Neural progenitor cell (in vitro differentiated cells): ENCODE measurements at regions not wholly inside any gene's neighbourhood (a gene's known extent, or its start where the extent isn't known, plus 50 kb on each side); places are given as distances from the start of the nearest gene placed in this dataset.

Source experiments
- DNase-seq: peaks from one replicate; pipeline ENCODE4 v3.0.0-alpha.2; 2016; ENCODE audit warnings: low spot score
- H2AFZ ChIP-seq: fragments of 200-600 bp; sonication (generic); replicated peaks from 2 replicates; pipeline ENCODE4 v1.6.1; 2016; ENCODE audit warnings: antibody characterized with exemption
- H3F3A ChIP-seq: fragments of 200-600 bp; sonication (generic); 2 replicates; pipeline ENCODE4 v1.6.1; 2016; ENCODE audit warnings: antibody characterized with exemption, low read depth
- H3K27ac ChIP-seq: fragments of 200-600 bp; sonication (generic); 2 replicates; pipeline ENCODE4 v1.5.1; 2016; ENCODE audit warnings: mild to moderate bottlenecking
- H3K27me3 ChIP-seq: fragments of 200-600 bp; sonication (generic); 2 replicates; pipeline ENCODE4 v1.6.1; 2016; ENCODE audit warnings: mild to moderate bottlenecking, moderate library complexity
- H3K36me3 ChIP-seq: fragments of 200-600 bp; sonication (generic); 2 replicates; pipeline ENCODE4 v1.5.1; 2016
- H3K4me1 ChIP-seq: fragments of 200-600 bp; sonication (generic); 2 replicates; pipeline ENCODE4 v1.6.1; 2016; ENCODE audit warnings: mixed run types
- H3K4me2 ChIP-seq: fragments of 200-600 bp; sonication (generic); 2 replicates; pipeline ENCODE4 v1.6.1; 2016
- H3K4me3 ChIP-seq: fragments of 200-600 bp; sonication (generic); 2 replicates; pipeline ENCODE4 v1.5.1; 2016
- H3K79me2 ChIP-seq: fragments of 200-600 bp; sonication (generic); 2 replicates; pipeline ENCODE4 v1.6.1; 2016; ENCODE audit warnings: low read depth
- H3K9ac ChIP-seq: fragments of 200-600 bp; sonication (generic); 2 replicates; pipeline ENCODE4 v1.6.1; 2016
- H3K9me3 ChIP-seq: fragments of 200-600 bp; sonication (generic); 2 replicates; pipeline ENCODE4 v1.5.1; 2016; ENCODE audit warnings: low read depth
- H4K20me1 ChIP-seq: fragments of 200-600 bp; sonication (generic); 2 replicates; pipeline ENCODE4 v1.6.1; 2016; ENCODE audit warnings: low read depth
- H3K27ac Mint-ChIP-seq: 3 replicates; pipeline ENCODE4 v1.8.0; 2021; ENCODE audit warnings: mixed read lengths
- H3K27me3 Mint-ChIP-seq: 2 replicates; pipeline ENCODE4 v1.8.0; 2022; ENCODE audit warnings: low read depth, mild to moderate bottlenecking, inconsistent platforms, moderate library complexity, mixed read lengths; ENCODE audit not compliant: insufficient read depth
- H3K36me3 Mint-ChIP-seq: 3 replicates; pipeline ENCODE4 v1.8.0; 2021; ENCODE audit warnings: mixed read lengths
- H3K4me1 Mint-ChIP-seq: 3 replicates; pipeline ENCODE4 v1.8.0; 2021; ENCODE audit warnings: mixed read lengths
- H3K4me3 Mint-ChIP-seq: 3 replicates; pipeline ENCODE4 v1.8.0; 2021; ENCODE audit warnings: mild to moderate bottlenecking, moderate library complexity, mixed read lengths
- H3K9me3 Mint-ChIP-seq: 3 replicates; pipeline ENCODE4 v1.8.0; 2020; ENCODE audit warnings: mixed read lengths
- EZH2 ChIP-seq: fragments of 200-600 bp; sonication (generic); IDR thresholded peaks from 2 replicates; pipeline ENCODE4 v1.6.1; 2017; ENCODE audit warnings: antibody characterized with exemption, mild to moderate bottlenecking, moderate library complexity
- EZH2phosphoT487 ChIP-seq: fragments of 200-600 bp; sonication (generic); IDR thresholded peaks from 2 replicates; pipeline ENCODE4 v1.6.1; 2017; ENCODE audit warnings: antibody characterized with exemption
- TF ChIP-seq, protein P1 (sequence below): fragments of 200-600 bp; sonication (generic); IDR thresholded peaks from 2 replicates; pipeline ENCODE4 v1.5.1; 2017; ENCODE audit warnings: antibody characterized with exemption, mild to moderate bottlenecking

DNA sequence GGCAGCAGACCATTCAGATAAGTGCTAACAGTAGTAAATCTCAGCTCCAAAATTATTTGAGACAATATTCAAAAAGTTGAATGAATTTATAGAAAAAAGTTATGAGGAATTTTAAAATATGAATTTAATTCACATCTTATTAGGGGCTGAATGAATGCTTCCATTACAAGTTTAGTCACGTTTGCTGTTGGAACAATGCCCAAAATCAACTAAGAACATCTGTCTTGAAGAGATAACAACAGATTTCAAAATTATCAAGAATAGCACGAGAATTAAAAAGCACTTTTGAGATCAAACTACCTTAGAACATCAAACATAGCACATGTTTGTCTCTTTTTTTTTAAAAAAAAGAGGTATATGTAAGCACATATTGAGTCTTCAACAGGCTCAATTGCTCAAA is 115.4 kb upstream of the PPFIA2 start:
- Histone ChIP-seq H3K9me3 (no peaks in the 10 kb centered on the region), H3K36me3 (no peaks in the 10 kb centered on the region), H4K20me1 (no peaks in the 10 kb centered on the region), H3K79me2 (no peaks in the 10 kb centered on the region), H3F3A (no peaks in the 10 kb centered on the region), H3K4me1 (no peaks in the 10 kb centered on the region), H3K4me3 (no peak overlapping the region), H2AFZ (no peak overlapping the region), H3K27me3 (no peaks in the 10 kb centered on the region), H3K4me2 (no peak overlapping the region), H3K9ac (no peak overlapping the region), H3K27ac (no peak overlapping the region)
- H3K4me3 Mint-ChIP-seq, result no peak overlapping the region
- H3K36me3 Mint-ChIP-seq, result no peaks in the 10 kb centered on the region
- no peak overlapping the region for H3K27ac Mint-ChIP-seq
- no peaks in the 10 kb centered on the region for H3K27me3 Mint-ChIP-seq
- TF ChIP-seq EZH2 (no peak), EZH2phosphoT487 (no peak)
- TF ChIP-seq, protein P1, sequence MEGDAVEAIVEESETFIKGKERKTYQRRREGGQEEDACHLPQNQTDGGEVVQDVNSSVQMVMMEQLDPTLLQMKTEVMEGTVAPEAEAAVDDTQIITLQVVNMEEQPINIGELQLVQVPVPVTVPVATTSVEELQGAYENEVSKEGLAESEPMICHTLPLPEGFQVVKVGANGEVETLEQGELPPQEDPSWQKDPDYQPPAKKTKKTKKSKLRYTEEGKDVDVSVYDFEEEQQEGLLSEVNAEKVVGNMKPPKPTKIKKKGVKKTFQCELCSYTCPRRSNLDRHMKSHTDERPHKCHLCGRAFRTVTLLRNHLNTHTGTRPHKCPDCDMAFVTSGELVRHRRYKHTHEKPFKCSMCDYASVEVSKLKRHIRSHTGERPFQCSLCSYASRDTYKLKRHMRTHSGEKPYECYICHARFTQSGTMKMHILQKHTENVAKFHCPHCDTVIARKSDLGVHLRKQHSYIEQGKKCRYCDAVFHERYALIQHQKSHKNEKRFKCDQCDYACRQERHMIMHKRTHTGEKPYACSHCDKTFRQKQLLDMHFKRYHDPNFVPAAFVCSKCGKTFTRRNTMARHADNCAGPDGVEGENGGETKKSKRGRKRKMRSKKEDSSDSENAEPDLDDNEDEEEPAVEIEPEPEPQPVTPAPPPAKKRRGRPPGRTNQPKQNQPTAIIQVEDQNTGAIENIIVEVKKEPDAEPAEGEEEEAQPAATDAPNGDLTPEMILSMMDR, result no peak
- no peaks in the 10 kb centered on the region for H3K4me1 Mint-ChIP-seq
- no peaks in the 10 kb centered on the region for H3K9me3 Mint-ChIP-seq
- no peak for DNase-seq

DNA sequence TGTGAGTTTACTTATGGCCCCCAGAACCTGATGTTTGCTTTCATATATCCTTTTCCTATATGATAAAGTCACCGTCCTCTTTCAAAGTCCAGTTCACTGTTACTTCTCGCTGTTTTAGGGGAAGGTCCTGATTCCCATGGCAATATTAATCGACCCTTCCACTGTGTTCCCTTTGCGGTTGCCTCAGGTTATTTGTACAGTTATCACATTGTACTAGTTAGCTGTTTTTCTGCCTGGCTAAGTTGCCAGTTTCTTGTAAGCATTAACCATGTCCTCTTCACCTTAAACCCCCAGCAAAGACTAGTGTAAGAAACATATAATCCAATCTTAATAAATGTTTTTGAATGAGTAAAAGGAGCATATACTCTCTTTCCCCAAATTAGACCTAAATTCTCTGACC is 115.0 kb upstream of the PPFIA2 start:
- H3K4me1 ChIP-seq, result no peaks in the 10 kb centered on the region
- H3K27me3 Mint-ChIP-seq, result no peaks in the 10 kb centered on the region
- no peaks in the 10 kb centered on the region for H3K36me3 Mint-ChIP-seq
- H3K9me3 Mint-ChIP-seq, result no peaks in the 10 kb centered on the region
- H3K79me2 ChIP-seq, result no peaks in the 10 kb centered on the region
- H3K9me3 ChIP-seq, result no peaks in the 10 kb centered on the region
- no peak for DNase-seq
- H3K4me3 Mint-ChIP-seq, result no peak overlapping the region
- H3K27ac ChIP-seq, result no peak overlapping the region
- H2AFZ ChIP-seq, result no peak overlapping the region
- no peak overlapping the region for H3K27ac Mint-ChIP-seq
- H3K4me3 ChIP-seq, result no peak overlapping the region
- no peaks in the 10 kb centered on the region for H4K20me1 ChIP-seq
- H3K4me1 Mint-ChIP-seq, result no peaks in the 10 kb centered on the region
- H3K9ac ChIP-seq, result no peak overlapping the region
- H3K36me3 ChIP-seq, result no peaks in the 10 kb centered on the region
- H3K4me2 ChIP-seq, result no peak overlapping the region
- no peaks in the 10 kb centered on the region for H3F3A ChIP-seq
- H3K27me3 ChIP-seq, result no peaks in the 10 kb centered on the region
- TF ChIP-seq, protein P1, result no peak
- no peak for TF ChIP-seq EZH2

DNA sequence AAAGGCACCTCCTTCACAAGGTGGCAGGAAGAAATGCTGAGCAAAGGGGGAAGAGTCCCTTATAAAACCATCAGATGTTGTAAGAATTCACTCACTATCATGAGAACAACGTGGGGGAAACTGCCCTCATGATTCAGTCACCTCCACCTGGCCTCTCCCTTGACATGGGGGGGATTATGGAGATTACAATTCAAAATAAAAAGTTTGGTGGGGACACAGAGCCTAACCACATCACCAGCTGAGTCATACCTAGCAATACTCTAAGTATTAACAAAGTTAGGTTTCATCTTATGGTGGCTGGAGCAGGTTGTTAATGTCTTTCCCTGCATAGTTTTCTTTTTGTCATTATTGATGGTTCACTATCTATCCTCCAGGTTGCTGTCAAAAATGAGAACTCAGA is 113.2 kb upstream of the PPFIA2 start:
- Mint-ChIP-seq H3K36me3 (no peaks in the 10 kb centered on the region), H3K27me3 (no peaks in the 10 kb centered on the region), H3K9me3 (no peaks in the 10 kb centered on the region), H3K27ac (no peak overlapping the region), H3K4me1 (no peaks in the 10 kb centered on the region), H3K4me3 (no peak overlapping the region)
- DNase-seq, result no peak
- Histone ChIP-seq H3K9ac (no peak overlapping the region), H2AFZ (no peak overlapping the region), H3K27me3 (no peaks in the 10 kb centered on the region), H4K20me1 (no peaks in the 10 kb centered on the region), H3F3A (no peaks in the 10 kb centered on the region), H3K36me3 (no peaks in the 10 kb centered on the region), H3K27ac (no peak overlapping the region), H3K79me2 (no peaks in the 10 kb centered on the region), H3K9me3 (no peaks in the 10 kb centered on the region), H3K4me3 (no peak overlapping the region), H3K4me2 (no peak overlapping the region), H3K4me1 (no peaks in the 10 kb centered on the region)
- no peak for TF ChIP-seq EZH2phosphoT487
- TF ChIP-seq EZH2, result no peak
- TF ChIP-seq, protein P1, result no peak

DNA sequence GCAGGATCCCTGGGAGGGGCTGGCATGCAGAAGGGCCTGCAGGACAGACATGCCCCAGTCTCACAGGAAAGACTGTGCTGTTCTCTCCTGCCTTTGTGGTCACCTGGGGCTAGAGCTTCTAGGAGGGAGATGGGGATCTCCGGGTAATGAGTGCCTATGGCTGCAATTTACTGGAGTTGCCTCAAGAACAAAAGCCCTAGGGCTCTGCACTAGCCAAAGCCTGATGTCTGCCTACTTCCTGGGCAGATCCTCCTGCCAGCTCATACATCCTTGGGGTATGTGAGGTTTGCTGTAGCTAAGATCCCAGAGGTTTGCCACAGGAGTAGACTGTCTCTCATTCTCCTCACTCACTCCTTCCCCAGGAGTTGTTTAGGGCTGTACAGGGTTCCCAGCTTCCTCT is 106.9 kb upstream of the PPFIA2 start:
- TF ChIP-seq, protein P1, result no peak
- no peak for TF ChIP-seq EZH2phosphoT487
- TF ChIP-seq EZH2, result no peak
- H3K36me3 Mint-ChIP-seq, result no peaks in the 10 kb centered on the region
- Histone ChIP-seq H3K27me3 (no peaks in the 10 kb centered on the region), H2AFZ (no peak overlapping the region), H3K4me3 (no peak overlapping the region), H3K27ac (no peak overlapping the region), H3K36me3 (no peaks in the 10 kb centered on the region), H3K4me1 (peaks cover 8% of the 10 kb centered on the region), H3K4me2 (no peak overlapping the region), H3K79me2 (no peaks in the 10 kb centered on the region), H3K9ac (no peak overlapping the region), H3F3A (no peaks in the 10 kb centered on the region), H4K20me1 (no peaks in the 10 kb centered on the region), H3K9me3 (no peaks in the 10 kb centered on the region)
- no peak overlapping the region for H3K4me3 Mint-ChIP-seq
- H3K27ac Mint-ChIP-seq, result no peak overlapping the region
- peaks cover 9% of the 10 kb centered on the region for H3K4me1 Mint-ChIP-seq
- no peaks in the 10 kb centered on the region for H3K9me3 Mint-ChIP-seq
- peaks cover 2% of the 10 kb centered on the region for H3K27me3 Mint-ChIP-seq
- no peak for DNase-seq
